Panc1 (cell line): ENCODE measurements at regions not wholly inside any gene's neighbourhood (a gene's known extent, or its start where the extent isn't known, plus 50 kb on each side); places are given as distances from the start of the nearest gene placed in this dataset.

Experiments used
- TCF7L2 ChIP-seq: IDR thresholded peaks from 2 replicates; pipeline ENCODE4 v1.6.1; 2011; ENCODE audit warnings: mild to moderate bottlenecking, low read depth, low read length, inconsistent platforms
- TF ChIP-seq, protein P1 (sequence below): fragments of 450-650 bp; IDR thresholded peaks from 2 replicates; pipeline ENCODE4 v1.5.1; 2017; ENCODE audit warnings: mild to moderate bottlenecking

GRCh38 chr5:160485364-160485969 is 63.8 kb downstream of the PTTG1 start:
- TF ChIP-seq, protein P1, sequence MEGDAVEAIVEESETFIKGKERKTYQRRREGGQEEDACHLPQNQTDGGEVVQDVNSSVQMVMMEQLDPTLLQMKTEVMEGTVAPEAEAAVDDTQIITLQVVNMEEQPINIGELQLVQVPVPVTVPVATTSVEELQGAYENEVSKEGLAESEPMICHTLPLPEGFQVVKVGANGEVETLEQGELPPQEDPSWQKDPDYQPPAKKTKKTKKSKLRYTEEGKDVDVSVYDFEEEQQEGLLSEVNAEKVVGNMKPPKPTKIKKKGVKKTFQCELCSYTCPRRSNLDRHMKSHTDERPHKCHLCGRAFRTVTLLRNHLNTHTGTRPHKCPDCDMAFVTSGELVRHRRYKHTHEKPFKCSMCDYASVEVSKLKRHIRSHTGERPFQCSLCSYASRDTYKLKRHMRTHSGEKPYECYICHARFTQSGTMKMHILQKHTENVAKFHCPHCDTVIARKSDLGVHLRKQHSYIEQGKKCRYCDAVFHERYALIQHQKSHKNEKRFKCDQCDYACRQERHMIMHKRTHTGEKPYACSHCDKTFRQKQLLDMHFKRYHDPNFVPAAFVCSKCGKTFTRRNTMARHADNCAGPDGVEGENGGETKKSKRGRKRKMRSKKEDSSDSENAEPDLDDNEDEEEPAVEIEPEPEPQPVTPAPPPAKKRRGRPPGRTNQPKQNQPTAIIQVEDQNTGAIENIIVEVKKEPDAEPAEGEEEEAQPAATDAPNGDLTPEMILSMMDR: no peak
- no peak for TF ChIP-seq TCF7L2
